Hematopoietic multipotent progenitor cell treated with erythropoietin and hydrocortisone succinate and interleukin-3 and kit ligand, for 17 days (in vitro differentiated cells): ENCODE measurements at regions not wholly inside any gene's neighbourhood (a gene's known extent, or its start where the extent isn't known, plus 50 kb on each side); places are given as distances from the start of the nearest gene placed in this dataset.
"Not testable (repeated sequence)": the region's sequence is repeated elsewhere in the genome, so short reads cannot be mapped to it uniquely, and the experiment has no call there.

Source experiments
- DNase-seq: peaks from one replicate; pipeline ENCODE4 v3.0.0-alpha.2; 2015; ENCODE audit warnings: low spot score

DNA sequence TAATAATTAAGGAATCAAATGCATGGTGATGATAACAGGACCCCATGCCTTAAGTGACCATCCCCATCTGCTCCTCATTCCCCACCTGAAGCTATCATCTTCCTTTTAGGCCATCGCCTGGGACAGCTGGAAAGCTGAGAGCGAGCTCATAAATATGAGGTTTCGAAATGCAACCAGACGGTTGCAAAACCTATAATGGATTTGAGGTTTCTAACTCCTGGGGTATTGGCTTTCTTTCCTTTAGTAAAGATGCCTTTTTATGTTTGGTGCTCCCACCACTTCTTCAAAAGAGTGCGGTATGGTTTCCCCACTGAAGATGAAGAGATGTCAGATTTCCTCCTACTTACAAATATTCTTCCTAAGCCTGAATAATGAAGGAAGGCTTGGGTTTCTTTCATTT lies 1589.5 kb upstream of the PIK3C3 start:
- DNase-seq = no peak

DNA sequence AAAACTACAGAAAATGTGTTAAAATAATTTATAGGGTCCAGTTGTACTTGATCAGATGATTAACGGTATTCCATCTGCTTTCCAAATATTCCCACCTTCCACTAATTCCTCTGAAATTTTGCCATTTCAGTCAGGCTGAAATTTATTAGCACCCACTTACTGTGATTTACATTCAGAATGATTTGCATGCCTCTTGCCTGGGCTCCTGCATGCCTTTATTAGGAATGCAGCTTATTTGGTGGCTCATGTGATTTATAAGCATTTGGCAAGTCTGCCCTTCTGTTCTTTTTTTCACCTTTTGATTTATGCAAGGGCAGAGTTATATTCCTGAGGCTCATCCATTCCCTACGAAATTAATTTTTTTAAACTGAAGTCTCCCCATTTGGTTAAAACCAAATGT lies 1594.5 kb upstream of the PIK3C3 start:
- DNase-seq = no peak

- no peak for DNase-seq
Measured at GRCh38 chr18:40357536-40357935, 1597.5 kb upstream of the PIK3C3 start.

- DNase-seq = no peak
Measured at GRCh38 chr18:40356168-40356567, 1598.9 kb upstream of the PIK3C3 start.

DNA sequence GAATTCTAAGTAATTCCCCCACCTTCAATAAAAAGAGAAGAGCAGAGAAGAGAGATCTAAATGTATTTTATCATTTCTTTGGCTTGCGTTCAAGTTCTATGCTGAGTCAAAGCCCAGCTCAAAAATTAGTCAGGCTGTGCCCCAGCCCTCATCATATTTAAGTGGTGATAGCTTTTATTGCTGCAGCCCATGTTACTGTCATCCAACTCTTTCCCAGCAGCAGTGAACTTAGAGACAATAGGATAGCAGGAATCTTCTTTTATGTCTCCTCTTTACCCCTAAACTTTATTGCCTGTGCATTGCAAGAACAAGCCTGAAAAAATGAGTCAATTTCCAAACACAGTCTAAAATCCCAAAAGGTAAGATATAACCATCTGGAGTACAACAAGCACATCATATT lies 1599.3 kb upstream of the PIK3C3 start:
- DNase-seq = no peak

DNA sequence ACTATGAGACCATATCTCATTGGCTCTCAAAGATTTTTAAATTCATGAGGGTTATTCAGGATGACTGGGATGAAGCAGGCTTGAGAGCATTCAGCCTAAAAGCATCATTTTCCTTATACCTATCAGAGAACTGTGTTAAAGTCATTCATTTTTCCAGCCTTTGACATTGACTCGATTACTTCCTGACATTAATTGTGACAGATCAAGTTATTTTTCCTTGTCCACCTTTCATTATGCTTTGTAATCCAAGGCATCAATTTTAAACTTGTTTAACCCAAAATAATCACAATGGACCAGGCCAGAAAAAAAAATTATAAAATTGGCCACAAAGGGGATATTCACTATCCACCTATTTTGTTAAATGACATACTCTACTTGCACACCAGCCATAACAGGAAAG lies 1606.8 kb upstream of the PIK3C3 start:
- no peak for DNase-seq

GRCh38 chr18:40347261-40347660 lies 1607.8 kb upstream of the PIK3C3 start:
- DNase-seq = no peak

GRCh38 chr18:40346146-40346545 lies 1608.9 kb upstream of the PIK3C3 start:
- no peak for DNase-seq

- DNase-seq = no peak
Measured at GRCh38 chr18:40341701-40342100, 1613.3 kb upstream of the PIK3C3 start.

- no peak for DNase-seq
Measured at GRCh38 chr18:40338284-40338683, 1616.8 kb upstream of the PIK3C3 start.

DNA sequence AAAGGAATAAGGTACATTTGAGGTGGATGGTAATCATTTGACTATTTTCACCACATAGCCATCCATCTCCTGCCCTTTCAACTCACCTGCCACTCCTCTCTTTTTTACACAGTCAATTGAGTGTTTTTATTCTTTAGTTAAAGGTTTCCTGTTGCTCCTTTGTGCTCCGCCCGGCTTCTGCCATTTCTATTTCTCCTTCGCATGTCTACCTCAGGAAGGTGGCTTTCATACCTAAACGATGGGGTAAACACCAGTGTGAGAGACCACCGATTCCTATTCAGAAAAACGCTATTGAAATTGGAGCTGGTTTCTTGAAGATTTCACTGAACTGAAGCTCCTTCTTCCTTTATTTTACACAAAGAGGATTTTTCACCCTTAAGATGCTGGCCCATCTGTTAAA lies 1628.0 kb upstream of the PIK3C3 start:
- no peak for DNase-seq

GRCh38 chr18:40325988-40326387 lies 1629.0 kb upstream of the PIK3C3 start:
- DNase-seq = no peak

DNA sequence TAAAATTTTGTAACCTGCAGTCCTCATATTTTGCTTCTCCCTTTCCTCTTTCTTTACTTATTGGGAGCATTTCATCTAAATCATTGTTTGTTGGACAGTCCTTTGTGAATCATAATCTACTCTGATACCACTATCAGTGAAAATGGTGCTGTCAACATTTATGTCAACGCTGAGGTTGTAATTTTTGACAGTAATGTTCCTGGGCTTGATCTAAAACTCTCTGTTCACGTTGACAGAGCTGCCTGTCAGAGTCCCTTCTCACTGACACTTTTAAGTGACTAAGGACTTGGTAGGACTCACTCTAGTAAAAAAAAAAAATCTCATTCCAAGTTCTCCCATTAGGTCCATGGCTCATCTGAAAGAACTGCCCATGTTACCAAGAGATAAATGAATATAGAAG lies 1640.8 kb upstream of the PIK3C3 start:
- no peak for DNase-seq

GRCh38 chr18:40313030-40313642 lies 1641.9 kb upstream of the PIK3C3 start:
- no peak for DNase-seq

- no peak for DNase-seq
Measured at GRCh38 chr18:40307627-40308026, 1647.4 kb upstream of the PIK3C3 start.

- DNase-seq = no peak
Measured at GRCh38 chr18:40296717-40297413, 1658.2 kb upstream of the PIK3C3 start.

DNA sequence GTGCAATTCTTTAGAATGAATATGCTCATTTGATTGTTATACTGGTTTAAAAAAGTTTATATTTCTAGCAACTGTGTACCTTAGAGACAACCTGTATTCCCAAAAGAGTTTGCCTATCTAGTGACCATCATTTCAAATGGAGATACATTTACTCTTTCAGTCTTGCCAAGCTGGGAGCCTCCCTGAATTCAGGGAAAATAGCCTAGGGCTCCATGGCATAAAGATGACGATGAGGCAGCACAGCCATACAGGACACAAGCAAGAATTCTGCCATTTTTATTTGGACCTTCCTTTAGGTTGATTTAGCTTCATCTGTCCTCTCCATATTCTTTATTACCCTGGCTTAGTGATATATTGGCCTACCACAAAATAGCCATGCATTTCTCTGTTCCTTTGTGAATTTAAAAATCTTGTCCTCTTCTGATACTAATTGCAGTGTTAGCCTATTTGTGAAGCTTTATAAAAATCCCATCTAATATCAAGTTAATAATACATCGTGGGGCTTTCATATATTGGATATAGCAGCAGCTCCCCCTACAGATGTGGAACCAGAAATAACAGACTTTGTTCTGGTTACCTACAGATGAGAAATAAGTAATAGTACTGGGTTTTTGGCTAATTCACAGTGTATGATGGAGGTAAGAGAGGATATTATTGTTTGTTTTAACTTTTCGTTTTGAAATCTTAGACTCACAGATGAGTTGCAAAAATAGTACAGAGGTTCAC lies 1661.9 kb upstream of the PIK3C3 start:
- DNase-seq = no peak

- no peak for DNase-seq
Measured at GRCh38 chr18:40283560-40283959, 1671.5 kb upstream of the PIK3C3 start.

DNA sequence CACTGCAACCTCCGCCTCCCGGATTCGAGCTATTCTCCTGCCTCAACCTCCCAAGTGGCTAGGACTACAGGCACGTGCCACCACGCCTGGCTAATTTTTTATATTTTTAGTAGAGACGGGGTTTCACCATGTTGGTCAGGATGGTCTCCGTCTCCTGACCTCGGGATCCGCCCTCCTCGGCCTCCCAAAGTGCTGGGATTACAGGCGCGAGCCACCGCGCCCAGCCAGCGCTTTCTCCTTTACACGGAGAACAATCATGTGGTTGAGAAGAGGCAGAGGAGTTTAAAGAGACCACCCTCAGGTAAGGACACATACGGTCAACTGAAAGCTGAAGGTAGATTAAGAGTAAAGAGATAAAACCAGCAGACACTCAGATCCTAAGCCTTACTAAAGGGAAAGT lies 1673.7 kb upstream of the PIK3C3 start:
- not testable (repeated sequence) for DNase-seq

DNA sequence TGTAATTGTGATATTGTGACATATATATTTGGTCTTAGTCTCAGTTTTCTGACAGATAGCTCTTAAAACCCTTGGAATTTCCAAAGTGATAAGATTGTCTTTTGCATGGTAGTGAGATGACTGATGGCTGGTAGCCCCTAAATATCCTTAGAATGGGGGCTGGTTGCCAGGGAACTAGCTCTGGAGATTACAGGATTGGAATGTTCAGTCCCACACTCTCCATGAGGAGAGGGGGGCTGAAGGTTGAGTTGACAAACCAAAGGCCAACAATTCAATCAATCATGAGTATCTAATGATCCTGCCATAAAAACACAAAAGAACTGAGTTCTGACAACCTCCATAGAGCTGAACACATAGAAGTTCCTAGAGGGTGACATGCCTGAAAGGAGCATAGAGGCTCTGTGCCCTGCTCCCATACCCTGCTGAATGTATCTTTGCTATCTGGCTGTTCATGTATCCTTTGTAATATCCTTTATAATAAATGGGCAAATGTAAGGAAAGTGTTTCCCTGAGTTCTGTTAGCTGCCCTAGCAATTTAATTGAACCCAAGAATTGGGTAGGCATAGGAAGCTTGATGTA lies 1680.3 kb upstream of the PIK3C3 start:
- no peak for DNase-seq

DNA sequence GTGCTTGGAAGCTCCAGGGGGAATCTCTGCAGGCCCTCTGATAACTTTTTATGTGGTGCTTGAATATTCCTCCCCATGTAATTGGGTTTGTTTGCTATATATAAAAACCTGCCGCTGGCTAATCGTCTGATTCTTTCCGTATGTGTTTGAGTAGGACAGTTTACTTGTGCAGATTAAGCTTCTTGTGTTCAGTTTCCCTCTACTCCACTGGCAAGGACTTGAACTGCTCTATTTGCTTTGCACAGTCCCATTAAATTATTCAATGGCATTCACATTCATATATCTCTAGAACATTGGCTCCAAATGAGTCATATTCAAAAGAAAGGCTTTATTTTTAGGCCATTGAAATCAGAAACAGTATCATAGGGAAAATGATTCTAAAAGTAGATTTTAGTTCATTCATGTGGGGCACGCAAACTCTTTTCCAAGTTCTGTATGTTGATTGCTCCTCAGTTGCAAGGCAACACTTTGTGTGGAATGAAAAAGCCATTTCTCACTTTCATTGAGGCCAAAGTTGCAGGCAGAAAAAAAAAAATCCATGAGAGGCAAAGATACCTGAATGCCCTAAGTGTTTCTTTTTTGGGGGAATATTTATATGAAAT lies 1682.3 kb upstream of the PIK3C3 start:
- DNase-seq = no peak

DNA sequence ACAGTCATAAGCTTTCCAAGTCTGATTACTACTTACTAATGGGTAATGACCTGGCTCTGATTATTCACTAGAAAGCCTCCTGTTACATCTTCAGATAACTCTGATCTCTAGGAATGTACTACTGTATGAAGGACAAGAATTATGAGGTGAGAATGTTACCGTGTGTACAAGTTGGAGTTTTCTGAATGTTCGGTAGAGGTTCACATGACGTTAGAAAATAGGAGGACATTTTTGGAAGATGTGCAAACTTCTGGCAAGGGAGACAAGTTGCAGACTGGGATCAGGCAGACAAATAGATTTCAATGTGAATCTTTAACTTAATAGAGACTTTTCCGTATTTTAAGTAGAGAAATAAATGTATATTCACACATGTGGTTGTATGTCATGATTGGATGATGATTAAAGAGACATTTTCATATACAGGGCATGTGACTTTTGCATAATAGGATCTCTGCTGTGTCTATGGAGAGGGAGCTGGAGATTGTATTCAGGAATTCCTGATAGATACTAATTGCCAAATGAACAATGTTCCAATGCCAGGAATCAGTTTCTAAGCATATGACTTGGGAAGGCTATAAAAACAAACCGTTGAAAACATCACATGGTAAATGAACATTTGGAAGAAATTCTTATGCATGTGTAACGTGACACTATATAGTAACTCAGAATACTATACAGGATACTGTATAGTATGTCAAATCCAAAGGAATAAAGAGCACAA lies 1695.8 kb upstream of the PIK3C3 start:
- no peak for DNase-seq
